Stimulated activated CD4-positive, alpha-beta T cell treated with anti-CD3 and anti-CD28 coated beads, Interleukin-12 subunit alpha, Interleukin-12 subunit beta, amount 100 ng/mL, for 24 hours (primary cell): ENCODE measurements at regions not wholly inside any gene's neighbourhood (a gene's known extent, or its start where the extent isn't known, plus 50 kb on each side); places are given as distances from the start of the nearest gene placed in this dataset.
"Not testable (repeated sequence)": the region's sequence is repeated elsewhere in the genome, so short reads cannot be mapped to it uniquely, and the experiment has no call there.

Experiments
- DNase-seq, 2 experiments: peaks; one replicate each; pipeline ENCODE4 v3.0.0-alpha.2; 2020; ENCODE audit warnings: low read depth in 2 of 2

DNA sequence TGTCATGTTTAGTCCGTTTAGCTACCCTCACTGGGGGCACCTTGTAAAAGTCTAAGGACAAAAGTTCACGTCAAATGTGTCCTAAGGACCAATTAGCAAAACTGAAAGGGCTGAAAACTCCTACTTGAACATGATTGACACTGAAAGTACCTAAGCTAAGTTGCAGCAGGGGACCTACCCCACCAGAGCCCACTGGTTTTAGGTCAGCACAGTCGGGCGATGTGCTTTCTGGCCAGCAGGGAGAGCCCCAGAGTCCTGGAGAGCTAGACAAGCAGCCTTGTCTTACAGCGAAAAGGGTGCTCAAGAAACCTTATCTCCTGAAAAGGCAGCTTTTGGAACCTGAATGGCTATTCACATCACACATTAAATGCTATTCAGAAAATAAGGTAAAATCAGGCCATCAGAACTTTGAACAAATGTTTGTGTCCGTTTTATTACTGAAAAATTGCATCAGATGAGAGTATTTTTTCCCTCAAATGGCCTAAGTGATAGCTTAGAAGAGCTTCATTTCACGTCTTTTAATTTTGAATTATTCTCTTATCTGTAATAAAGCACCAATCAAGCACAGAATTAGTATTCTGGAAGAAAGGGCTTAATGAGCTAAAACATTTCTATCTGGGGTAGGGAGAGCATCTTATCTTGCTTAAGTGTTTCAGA lies 52.2 kb upstream of the MKI67 start:
- peak in 1 of 2 experiments; percentile 20 for DNase-seq

GRCh38 chr10:128180843-128181242 lies 54.6 kb upstream of the MKI67 start:
- DNase-seq = peak in 1 of 2 experiments; percentile 7

GRCh38 chr10:128185627-128186026 lies 59.4 kb upstream of the MKI67 start:
- no peak for DNase-seq

- DNase-seq = no peak
Measured at GRCh38 chr10:128186959-128187787, 61.0 kb upstream of the MKI67 start.

DNA sequence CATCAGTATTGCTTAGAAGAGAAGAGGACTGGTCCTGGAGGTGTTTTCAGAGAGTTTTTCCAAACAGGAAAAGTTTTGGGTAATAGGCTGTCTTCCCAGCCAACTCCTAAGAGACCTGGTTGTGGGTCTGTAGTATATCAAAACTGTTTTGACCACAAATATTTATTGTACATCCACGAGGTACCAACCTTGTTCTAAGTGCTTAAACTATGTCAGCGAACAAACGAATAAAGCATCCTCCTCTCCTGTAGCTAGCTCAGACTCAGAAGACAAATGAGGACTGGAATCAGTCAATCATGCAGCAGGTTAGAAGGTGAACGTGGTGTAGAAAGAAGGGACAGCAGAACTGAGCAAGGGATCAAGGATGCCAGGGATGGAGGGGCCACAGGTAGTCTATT lies 61.6 kb upstream of the MKI67 start:
- DNase-seq = no peak

DNA sequence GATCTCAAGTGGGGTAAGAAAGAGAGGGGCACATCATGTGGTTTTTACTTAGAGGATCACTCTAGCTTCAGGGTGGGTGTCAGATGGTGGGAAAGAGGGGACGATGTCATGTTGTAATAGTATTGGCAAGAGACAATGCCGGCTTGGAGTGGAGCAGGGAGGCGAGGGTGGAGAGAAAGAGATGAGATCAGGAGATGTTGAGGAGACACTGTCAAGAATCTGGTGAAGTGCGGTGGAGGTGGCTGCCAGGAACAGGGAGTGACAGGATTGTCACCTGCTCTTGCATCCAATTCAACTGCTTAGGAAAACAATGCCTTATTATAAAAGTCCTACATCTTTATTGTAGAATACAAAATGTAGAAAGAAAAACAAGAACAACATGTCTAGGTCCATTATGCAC lies 63.0 kb upstream of the MKI67 start:
- no peak for DNase-seq

DNA sequence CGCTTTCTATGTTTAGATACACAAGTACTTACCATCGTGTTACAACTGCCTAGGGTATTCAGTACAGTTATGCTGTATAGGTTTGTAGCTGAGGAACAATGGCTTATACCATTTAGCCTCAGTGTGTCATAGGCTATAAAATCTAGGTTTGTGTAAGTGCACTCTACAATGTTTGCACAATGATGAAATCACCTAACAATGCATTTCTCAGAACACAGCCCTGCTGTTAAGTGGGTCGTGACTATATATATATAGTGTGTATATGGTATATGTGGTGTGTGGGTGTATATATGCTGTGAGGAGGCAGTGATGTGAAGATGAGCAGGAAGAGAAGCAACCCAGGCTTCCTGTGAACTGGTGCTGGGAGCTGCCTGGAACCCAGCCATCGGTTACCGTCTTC lies 65.6 kb upstream of the MKI67 start:
- no peak for DNase-seq

- not testable (repeated sequence) for DNase-seq
Measured at GRCh38 chr10:128201826-128202225, 75.6 kb upstream of the MKI67 start.

DNA sequence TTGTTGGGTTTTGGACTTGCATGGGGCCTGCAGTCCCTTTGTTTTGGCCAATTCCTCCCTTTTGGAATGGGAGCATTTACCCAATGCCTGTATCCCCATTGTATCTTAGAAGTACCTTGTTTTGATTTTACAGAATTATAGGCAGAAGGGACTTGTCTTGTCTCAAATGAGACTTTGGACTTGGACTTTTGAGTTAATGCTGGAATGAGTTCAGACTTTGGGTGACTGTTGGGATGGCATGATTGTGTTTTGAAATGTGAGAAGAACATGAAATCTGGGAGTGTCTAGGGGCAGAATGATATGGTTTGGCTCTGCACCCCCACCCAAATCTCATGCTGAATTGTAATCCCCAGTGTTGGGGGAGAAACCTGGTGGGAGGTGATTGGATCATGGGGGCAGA lies 76.8 kb upstream of the MKI67 start:
- DNase-seq = no peak

- not testable (repeated sequence) for DNase-seq
Measured at GRCh38 chr10:128205591-128205990, 79.4 kb upstream of the MKI67 start.

DNA sequence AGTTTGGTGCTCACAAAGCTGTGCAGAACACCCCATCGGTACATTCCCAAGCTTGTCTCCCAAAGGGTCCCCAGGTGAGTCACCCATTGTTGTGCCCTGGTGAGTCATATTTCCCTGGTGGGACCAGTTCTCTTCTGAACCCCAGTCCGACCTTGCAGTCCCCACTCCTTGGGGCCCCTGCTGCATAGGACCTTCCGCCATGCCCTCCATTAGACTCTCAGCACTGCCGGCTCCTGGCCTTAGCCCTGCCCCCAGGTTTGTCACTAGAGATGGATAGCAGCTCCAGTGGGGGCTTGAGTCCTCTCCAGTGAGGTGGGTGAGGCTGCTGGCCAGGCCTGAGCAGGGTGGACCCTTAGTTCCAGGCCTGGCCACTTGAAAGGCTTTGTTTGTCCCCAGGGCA lies 80.5 kb upstream of the MKI67 start:
- DNase-seq = no peak

- DNase-seq = no peak
Measured at GRCh38 chr10:128209862-128210214, 83.6 kb upstream of the MKI67 start.

DNA sequence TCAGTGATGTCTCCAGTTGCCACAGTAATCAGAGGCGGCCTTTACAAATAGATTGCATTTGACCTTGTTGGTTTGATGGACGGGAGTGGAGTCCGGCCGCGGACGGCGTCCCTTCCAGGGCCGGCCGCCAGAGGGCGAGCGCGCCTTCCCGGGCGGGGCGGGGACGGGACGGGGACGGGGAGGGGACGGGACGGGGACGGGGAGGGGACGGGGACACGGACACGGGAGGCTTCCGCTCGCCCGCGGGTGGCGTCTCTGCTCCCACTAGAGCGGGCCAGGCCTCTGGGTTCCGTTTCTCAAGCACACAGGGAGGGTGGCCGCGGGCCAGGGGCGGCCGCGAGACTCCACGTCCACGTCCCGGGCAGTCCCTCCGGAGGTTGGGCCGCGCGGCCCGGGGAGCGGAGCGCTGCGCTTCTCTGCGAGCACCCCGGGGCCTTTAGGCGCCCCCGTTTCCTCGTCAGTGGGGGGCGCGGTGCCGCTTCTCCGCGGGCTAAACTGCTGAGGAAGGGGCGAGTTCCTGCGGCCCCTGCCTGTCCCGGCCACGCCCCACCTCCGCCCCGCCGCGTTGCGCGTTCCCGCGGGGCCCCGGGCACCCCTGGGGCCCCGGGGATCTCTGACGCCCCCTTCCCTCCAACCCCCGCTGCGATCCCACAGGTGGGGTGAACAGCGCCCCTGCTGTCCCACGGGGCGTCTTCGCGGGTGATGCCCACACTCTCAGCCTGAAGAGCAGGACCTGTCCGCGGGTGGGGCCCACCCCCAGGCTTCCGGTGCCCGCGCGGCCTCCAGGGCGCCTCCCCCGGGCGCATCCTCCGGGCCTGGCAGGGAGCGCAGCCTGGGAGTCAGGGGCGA lies 84.2 kb upstream of the MKI67 start:
- DNase-seq = peak; percentile 54 to 65

GRCh38 chr10:128211064-128211504 lies 84.9 kb upstream of the MKI67 start:
- DNase-seq = no peak

- peak; percentile 51 to 78 for DNase-seq
Measured at GRCh38 chr10:128211953-128212727, 85.9 kb upstream of the MKI67 start.

DNA sequence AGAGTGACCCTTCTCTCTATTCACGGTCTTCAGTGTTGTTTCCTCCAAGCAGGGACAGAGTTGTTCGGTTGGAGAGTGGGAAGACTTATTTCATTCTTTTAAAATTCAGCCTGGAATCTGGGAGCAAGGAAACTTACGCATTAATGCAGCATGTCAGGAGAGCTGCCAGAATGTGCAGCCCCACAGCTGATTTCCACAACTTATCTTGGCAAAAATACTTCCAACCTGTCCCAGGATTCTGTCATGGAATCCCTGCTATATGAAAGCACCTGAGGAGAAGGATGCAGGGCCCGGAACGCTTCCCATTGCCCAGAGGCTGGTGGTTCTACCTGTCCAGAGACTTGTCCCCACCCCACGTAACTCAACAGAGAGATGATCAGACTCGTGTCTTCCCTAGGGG lies 86.9 kb upstream of the MKI67 start:
- no peak for DNase-seq

- no peak for DNase-seq
Measured at GRCh38 chr10:128215733-128216132, 89.5 kb upstream of the MKI67 start.

DNA sequence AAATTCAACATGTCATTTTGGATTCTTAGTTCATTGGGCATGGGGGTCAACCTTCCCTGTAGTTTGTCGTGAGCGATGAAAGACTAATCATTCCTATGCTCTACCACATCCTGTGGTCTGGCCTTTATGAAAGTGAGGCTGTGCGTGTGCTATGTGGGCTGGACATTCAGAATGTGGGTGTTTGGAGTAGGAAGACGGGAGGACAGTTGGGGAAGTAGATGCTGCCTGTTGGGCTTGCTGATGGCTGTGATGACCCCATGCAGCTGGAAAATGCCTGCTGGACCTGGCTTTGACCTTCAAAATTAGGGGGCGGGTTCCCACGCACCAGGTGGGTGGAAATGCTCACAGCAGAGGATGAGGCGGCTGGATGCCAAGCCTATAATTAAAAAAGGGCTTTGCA lies 90.9 kb upstream of the MKI67 start:
- no peak for DNase-seq

DNA sequence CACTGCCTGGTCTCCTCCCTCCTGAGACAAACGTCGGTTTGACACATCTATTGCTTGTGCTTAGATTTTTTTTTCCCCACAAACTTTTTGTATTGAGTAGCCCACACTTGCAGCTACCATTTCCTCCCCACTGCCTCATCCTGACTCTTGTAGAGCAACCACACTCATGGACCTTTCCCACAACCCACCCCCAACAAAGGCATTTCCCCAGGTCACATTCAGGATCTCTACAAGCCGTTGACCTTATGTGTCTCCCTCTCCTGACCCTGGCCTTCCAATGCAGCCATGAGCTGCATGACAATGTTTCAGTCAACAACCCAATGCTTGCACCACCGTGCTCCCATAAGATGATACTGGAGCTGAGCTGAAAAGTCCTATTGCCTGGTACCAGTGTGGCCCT lies 91.9 kb upstream of the MKI67 start:
- no peak for DNase-seq

DNA sequence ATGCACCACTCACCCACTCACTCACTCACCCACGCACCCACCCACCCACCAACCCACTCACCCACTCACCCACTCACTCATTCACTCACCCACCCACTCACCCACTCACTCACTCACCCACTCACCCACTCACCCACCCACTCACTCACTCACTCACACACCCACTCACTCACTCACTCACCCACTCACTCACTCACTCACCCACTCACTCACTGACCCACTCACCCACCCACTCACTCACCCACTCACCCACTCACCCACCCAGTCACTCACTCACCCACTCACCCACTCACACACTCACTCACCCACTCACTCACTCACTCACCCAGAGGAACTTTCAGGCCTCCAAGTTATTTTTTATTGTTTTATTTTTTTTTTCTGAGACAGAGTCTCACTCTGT lies 93.1 kb upstream of the MKI67 start:
- DNase-seq = no peak

GRCh38 chr10:128220021-128220420 lies 93.8 kb upstream of the MKI67 start:
- DNase-seq = no peak

DNA sequence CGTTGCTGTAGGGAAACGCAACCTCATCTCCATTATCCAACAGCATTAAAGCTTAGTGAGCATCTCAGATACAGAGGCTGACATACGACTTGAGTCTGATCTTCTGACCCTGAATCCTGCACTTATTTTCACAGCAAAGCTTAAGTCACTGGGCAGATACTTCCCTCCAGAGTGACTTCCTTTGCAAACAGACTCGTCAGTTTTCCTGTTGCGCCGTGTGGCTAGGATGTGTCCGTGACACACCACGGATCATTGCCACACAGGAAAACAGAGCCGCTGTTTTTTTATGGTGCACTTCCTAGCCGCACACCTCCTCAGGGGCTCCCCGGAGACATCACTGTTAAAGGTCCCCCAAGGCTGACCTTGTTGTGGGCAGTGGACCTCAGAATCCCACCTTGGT lies 94.9 kb upstream of the MKI67 start:
- no peak for DNase-seq
